GM12873 (cell line): ENCODE measurements at regions not wholly inside any gene's neighbourhood (a gene's known extent, or its start where the extent isn't known, plus 50 kb on each side); places are given as distances from the start of the nearest gene placed in this dataset.

Experiments
- CTCF ChIP-seq: IDR thresholded peaks from 2 replicates; pipeline ENCODE4 v1.5.1; 2012; ENCODE audit warnings: low read depth, mild to moderate bottlenecking, moderate library complexity, low read length, control low read depth; ENCODE audit not compliant: insufficient read depth; ENCODE audit errors: missing control alignments

DNA sequence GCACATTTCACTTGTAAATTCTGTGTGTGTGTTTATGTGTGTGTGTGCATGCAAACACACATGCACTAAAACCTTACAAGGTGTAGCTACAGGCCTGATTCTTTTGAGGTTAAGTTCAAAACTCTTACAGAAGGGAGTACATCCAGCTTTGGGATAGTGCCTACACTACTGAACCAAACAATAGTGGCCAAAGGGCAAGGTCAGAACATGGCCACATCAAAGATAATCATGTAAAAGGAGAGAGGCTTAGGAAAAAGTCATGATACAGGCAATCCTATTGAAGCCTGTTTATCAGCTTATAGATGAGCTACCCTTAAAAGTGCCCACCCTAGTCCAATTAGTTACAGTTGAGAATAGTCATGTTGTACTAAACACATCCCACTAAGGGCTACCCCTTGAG is 139.6 kb downstream of the IDS start:
- no peak for TF ChIP-seq CTCF

DNA sequence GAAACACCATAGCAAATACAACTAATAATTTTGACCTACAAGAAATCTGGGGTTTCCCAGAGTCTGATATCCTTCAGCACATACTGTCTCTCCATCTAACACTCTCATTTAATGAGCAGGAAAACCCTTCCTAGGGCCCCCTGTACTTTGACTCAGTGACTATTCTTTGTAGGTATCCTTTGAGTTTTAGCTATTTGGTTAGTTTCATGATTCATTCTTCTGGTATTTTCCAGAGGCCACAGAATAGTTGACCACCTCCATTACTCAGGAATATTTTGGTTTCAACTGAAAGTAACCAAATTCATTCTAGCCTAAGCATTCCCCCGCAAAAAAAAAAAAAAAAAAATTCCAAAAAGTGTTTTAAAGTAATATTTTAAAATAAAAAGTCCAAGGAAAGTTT is 140.0 kb downstream of the IDS start:
- no peak for TF ChIP-seq CTCF

DNA sequence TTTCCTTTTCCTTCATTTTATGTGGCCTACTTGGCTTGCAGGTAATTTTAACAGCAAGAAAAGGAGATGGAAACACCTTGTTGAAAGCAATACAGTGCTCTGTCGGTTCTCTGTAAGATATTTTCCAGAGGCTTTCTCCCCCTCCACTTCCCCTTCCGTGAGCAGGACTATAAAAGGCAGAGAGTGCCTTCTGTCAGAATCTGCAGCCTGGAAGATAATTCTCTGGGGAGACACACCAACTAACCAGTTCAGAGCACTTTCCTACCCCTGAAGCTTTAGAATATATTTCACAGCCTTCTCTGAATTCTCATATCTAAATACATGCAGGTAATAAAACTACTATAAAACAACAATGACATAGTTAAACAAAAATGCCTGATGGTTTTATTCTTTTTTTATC is 141.1 kb downstream of the IDS start:
- TF ChIP-seq CTCF = no peak

DNA sequence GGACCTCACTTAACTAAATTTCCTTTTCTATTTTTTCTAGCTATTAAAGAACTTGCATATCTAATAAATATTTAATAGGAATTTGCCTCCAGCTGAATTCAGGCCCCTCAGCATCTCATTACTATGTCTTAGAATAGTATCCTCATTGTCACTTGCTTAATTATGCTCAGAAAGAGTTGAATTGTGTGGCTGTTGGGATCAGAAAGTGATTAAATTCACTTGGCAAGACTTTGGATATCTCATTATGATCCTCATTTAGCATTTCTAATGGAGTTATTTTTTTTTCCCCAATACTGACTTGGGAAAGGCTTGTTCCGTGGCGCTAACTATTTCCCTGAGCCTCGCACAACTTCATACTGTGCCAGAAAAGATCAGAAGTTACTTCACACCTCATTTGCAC is 158.8 kb downstream of the IDS start:
- TF ChIP-seq CTCF = no peak

GRCh38 chrX:149322316-149322715 is 182.8 kb downstream of the IDS start:
- TF ChIP-seq CTCF = no peak

DNA sequence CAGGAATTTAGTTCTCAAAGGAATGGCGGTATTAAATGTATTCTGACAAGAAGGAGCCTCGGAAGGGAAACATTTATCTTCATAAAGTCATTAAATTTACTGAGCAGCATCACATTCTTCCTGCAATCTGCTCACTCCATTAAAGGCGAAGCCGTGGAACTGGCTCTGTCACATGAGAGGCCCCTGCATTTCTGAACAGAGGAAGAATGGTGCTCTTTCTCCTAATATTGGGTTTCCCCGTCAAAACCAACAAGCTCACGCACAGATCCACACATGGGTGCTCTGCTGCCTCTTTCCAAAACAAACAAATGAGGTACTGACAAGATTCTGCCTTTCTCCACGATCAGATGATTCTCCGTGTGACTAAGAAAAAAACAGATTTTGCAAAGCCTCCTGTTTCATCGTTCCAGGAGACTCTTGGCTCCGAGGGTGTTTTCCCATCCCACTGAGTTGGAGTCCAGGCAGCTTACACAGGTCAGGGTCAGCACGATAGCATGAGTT is 191.2 kb downstream of the IDS start:
- TF ChIP-seq CTCF = no peak

GRCh38 chrX:149312988-149313387 is 192.1 kb downstream of the IDS start:
- TF ChIP-seq CTCF = no peak
